Kasumi-1 (cell line): ENCODE measurements at regions not wholly inside any gene's neighbourhood (a gene's known extent, or its start where the extent isn't known, plus 50 kb on each side); places are given as distances from the start of the nearest gene placed in this dataset.
A peak's percentile ranks its signal among the peaks of the same experiment; 100 is the strongest.
"Not testable (repeated sequence)": the region's sequence is repeated elsewhere in the genome, so short reads cannot be mapped to it uniquely, and the experiment has no call there.

Experiments
- DNase-seq, 2 experiments: peaks; one replicate each; lab custom pipeline; 2025; lab: John Stamatoyannopoulos, UW

DNA sequence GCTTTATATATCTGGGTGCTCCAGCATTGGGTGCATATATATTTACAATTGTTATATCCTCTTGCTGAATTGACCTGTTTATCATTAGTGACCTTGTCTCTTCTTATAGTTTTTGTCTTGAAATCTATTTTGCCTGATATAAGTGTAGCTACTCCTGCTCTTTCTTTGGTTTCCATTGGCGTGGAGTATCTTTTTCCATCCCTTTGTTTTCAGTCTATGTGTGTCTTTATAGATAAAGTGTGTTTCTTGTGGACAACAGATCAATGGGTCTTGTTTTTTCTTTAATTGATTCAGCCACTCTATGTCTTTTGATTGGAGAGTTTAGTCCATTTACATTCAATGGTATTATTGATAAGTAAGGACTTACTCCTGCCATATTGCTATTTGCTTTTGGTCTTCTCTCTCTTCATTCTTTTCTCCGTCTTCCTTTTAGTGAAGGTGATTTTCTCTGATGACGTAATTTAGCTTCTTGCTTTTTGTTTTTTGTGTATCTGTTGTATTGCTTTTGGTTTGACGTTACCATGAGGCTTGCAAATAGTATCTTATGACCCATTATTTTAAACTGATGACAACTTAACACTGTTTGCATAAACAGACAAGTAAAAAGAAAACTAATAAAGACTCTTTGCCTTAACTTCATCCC is 347.6 kb downstream of the TMEM121 start:
- no peak for DNase-seq

DNA sequence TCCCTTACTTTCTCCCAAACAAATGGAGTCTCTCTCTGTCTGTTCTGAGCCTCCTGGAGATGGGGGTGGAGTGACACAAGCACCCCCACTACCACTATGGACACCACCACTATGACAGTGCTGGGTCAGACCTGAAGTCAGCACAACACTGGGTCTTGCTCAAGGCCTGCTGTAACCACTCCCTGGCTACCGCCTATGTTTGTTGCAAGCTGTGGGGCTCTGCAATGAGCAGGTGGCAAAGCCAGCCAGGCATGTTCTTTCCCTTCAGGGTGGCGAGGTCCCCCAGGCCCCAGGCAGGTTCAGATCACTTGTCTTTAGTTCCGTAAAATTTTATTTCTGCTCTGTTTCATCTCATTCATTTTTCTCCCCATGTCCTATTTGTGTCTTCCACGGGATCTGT is 349.8 kb downstream of the TMEM121 start:
- no peak for DNase-seq

DNA sequence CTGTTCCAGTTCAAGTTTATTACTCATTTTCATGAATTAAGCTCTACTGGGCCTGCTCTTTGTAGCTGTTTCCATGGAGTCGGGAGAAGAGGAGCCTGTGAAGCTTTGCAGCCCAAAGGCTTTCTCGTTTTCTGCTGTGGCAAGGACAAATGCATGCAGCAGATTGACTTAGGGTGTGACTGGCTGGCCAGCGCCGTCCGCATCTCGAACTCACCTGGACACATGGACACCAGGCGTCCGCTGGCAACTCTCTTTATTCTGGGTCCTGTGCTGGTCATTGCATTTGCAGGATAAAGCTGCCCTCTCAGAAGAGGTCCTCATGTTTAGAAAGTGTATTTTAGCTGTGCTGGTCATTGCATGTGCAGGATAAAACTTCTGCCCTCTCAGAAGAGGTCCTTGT is 350.4 kb downstream of the TMEM121 start:
- DNase-seq, result no peak

DNA sequence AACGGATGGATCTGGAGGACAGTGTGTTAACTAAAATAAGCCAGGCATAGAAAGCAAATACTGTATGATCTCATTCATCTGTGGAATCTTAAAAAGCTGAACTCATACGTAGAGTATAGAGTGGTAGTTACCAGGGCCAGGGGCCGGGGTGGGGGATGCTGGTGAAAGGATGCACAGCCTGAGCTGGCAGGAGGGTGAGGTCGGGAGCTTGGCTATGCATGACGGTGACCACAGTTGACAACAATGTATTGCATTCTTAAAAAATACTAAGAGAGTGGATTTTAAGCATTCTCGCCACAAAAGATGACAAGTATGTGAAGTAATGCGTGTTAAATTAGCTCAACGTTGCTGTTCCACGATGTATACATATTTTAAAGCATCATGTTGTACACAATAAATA is 351.3 kb downstream of the TMEM121 start:
- DNase-seq, result no peak

DNA sequence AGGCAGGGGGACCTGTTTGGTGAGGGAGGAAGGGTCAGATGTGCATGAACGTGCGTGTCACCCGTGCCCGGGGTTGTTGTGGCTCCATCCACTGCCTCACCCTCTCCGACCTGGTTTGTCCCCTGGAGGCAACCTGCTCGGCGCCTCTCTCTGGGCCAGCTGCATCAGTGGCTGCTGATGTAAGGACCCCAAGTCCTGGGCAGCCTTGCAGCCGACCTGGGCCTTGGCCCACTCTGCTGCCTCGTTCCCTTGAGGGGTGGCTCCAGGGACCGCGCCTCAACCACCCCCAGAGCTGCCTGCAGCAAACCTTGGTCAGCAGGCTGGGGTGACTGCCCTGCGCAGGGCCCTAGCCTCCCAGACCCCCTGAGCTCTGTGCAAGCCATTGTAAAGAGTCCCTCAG is 351.7 kb downstream of the TMEM121 start:
- DNase-seq, result no peak

DNA sequence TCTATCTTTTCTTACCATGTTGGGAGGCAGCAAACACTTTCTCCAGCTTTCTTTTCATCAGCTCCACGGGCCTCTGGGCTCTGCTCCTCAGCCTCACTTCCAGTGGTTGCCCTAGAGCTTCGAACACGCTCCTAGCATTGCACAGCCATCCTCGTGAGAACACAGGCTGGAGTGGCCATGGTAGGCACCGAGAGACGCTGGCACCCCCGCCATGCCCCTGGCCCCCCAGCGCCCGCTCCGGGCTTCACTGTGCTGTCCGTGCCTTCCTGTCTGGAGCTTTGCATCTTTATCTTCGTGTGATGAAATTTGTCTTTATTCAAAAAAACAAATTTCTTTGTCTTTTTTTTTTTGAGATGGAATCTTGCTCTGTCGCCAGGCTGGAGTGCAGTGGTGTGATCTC is 352.2 kb downstream of the TMEM121 start:
- DNase-seq, result no peak

DNA sequence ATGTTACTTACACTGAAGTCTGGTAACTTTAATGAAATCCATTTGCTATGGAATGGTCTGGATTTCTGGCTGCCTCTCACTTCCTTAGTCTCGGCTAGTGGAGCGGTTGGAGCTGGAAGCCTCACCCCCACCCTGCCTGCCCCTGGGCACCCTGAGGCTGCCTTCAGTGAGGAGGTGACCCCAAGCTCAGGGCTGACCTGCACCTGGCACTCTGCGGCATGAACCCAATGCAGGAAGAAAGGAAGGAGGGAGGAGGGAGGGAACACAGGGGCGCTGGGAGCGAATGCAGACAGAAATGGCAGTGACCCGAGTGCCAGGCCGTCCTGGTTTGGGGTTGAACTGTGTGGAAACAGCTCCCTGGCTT is 353.1 kb downstream of the TMEM121 start:
- peak; percentile 4 to 47 for DNase-seq

DNA sequence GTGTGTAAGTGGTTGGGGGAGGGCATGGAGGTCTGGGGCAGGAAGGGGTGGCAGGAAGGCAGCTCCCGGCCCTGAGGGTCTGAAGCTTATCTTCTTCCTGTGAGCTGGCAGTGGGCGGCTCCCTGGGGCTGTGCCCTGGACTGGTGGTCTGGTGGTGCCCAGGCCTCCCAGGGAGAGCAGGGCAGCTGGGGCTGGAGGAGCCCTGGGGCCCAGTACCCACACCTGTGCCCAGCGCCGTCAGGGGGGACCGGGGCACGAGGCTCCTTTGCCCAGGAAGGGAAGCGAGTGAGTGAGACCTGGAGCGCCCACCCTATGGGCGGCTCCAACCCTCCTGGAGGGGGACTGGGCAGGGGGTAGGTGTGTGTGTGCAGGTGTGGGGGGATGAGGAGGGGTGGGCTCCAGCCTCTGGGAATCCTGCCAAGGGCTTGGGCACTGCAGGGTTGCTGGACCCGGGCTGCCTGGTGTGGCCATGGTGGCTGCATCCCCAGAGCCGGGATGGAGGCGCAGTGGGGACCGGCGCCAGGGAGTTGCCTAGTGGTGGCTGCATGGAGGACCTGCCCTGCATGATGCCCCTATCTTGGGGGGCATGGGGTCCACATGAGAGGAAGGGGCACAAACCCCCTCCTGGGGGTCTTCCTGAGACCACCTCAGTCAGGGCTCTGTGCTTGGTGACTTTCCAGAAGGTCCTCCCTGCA is 353.6 kb downstream of the TMEM121 start:
- DNase-seq, result peak in 1 of 2 experiments; percentile 50

DNA sequence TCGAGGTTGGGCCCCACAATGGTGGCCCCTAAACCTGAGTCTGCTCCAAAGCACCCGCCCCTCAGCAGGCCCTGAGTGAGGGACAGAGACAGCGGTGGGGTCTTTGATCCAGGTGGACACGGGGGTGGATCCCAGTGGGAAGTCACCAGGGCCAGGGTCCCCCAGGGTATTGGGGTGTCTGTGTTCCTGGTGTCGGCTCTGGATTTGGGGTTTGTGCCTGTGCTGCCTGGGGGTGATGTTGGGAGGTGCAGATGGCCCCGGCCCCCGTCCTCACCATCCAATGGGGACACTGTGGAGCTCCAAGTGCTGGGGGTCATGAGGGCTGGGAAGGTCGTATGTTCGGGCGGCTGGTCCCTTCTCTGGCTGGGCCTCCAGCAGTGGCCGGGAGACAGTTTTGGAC is 354.2 kb downstream of the TMEM121 start:
- DNase-seq, result no peak

DNA sequence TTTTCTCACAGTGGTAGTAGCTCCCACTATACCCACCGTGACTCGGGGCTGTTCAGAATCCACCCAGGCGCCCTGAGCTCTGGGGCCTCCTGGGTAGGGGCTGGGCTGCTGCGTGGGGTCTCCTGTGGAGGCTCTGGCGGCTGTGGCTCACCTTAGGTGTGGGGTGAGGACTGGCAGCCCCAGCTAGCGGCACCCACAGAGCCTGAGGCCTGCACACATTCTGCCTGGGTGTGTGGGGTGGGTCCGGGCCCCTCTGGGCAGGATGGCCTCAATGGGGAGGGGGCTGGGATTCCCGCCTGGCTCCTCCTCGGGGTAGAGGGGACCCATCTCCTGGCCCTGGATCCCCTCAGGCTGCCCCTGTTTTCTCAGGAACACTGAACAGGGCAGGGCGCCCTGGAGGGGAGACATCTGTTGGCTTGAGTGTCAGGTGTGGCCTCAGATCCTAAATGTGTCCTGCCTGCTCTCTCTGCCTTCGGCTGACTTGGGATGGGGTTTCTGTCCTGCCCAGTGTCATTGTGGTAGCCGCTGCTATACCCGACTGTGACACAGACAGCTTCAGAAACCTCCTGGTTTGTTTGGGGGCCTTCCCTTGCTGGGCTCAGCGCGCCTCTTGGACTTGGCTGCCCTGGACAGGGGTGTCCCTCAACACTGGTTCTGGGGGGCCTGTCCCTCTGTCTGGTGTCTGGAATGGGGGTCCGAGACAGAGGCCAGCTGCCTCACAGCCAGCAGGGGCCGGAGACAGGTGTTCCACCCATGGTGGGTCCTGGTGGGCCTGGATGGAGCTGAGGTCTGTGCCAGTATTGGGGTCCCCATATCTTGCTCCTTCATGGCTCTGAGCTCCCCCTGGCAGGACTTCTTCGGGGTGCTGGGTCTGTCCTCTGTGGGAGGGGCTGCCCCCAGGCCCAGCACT is 354.9 kb downstream of the TMEM121 start:
- no peak for DNase-seq

DNA sequence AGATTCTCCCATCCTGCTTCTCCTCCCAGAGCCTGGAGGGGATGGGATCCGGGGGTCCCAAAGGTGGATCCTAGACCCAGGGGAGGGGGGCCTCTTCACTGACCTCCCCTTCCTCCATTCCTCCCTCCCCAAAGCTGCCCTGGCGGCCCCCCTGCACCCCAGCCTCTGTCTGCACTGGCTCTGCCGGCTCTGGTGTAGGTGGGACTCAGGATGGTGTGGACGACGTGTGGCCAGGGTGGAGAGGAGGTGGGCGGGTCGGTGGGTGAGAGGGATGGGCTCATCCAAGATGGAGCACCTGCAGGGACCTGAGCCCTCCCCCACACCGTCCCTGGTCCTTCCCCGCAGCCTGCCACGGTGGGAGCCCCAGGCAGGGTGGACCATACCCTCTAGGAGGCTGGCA is 355.6 kb downstream of the TMEM121 start:
- DNase-seq, result not testable (repeated sequence)

DNA sequence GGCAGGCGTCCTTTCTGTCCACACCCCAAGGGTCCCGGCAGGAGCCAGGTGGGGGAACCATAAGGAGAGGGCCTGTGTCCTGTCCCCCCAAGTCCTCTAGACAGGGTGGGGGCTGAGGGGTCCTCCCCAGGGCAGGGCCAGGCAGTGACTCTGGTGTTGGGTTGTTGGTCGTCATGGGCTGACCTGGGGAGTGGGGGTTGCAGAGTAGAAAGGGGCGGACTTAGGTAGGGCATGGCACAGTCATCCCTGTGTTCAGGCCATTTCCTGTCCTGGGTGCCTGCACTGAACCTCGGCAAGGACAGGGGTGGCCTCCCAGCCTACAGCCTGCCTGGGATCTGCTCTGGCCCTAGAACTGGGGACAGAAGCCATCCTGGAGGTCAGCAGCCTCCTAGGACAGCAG is 356.2 kb downstream of the TMEM121 start:
- DNase-seq, result no peak

DNA sequence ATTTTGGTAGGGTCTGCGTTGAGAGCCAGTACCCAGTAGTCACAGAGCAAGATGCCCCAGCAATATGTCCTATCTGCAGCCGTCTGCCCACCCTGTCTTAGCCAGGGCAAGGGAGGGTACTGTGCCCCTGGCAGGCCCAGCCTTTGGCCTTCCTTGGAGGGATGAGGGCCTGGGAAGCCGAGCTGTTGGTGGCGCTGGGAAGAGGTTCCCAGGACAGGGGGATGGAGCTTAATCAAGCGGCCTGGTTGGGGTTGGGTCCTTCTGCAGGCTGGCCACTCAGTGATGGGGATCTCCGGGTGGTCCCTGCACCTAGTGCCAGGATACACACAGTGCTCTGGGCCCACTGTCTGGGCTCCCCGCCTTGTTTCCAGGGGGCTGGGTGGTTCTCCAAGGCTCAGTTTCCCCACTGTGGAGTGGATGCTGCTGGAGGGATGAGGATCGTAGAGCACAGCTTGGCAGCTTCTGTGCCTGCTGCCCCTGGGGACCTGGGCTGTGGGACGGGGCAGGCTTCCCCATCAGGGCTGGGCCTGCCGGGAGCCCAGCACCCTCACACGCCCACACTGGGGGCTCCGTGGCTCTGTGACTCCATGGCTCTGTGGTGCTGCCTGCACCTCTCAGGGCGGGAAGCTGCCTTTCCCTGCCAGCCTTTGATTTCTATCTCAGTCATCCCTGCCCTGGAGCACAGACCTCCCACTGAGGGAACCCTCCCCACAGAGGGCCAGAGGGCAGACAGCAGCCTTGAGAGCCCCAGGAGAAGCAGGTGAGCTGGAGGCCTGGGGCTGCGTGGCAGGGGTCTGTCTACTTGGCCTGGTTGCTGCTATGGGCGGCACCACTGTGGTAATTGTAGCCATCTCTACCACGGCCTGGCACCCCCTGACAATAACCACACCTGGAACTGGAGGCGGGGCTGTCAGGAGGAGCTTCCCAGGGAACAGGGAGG is 357.0 kb downstream of the TMEM121 start:
- DNase-seq, result no peak

DNA sequence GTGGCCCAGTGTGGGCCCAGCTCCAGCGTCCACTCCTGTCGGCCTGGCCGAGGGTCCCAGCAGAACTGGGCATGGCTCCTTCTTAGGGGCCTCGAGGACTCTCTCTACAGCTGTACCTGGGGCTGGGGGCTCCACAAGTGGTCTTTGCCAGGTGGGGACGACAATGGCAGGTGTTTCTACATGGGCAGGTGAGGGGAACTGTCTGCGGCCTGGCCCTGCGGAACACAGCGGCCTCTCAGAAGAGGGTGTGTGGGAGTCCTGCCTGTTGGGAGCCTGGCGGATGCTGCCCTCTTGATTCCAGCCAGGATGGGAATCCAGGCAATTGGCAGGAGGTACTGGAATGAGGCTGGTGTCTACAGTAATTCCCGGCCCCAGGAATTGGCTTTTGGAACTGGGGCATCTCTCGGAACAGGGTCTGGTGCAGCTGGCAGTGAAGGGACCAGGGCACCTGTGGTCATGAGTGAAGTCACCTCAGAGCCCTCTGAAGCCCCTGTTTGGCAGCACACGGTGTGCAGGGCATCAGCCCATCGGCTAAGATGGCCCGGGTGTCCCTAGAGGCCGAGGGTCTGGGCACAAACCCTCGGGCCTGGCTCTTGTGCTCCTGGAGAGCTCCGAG is 357.9 kb downstream of the TMEM121 start:
- DNase-seq, result not testable (repeated sequence)

DNA sequence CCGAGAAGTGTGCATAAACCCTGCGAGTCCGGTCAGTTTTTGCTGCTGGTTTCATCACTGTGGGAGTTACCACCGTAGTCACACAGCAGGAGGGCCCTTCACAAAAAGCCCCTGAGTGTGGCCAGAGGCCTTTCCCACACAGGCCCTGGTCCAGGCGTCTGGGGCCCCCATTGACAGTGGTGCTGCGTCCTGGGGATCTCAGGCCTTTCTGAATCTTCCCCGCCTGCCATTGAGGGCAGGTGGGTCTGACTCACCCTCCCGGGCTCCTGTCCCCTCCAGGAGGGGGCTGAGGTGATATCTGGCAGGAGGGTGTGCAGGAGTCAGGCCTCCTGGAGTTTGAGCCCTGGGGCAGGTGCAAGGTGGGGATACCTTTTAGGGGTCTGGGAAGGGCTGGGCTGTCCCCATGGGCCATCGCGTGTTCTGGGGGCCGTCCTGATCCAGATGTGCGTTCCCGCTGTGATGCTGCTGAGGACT is 358.5 kb downstream of the TMEM121 start:
- no peak for DNase-seq

DNA sequence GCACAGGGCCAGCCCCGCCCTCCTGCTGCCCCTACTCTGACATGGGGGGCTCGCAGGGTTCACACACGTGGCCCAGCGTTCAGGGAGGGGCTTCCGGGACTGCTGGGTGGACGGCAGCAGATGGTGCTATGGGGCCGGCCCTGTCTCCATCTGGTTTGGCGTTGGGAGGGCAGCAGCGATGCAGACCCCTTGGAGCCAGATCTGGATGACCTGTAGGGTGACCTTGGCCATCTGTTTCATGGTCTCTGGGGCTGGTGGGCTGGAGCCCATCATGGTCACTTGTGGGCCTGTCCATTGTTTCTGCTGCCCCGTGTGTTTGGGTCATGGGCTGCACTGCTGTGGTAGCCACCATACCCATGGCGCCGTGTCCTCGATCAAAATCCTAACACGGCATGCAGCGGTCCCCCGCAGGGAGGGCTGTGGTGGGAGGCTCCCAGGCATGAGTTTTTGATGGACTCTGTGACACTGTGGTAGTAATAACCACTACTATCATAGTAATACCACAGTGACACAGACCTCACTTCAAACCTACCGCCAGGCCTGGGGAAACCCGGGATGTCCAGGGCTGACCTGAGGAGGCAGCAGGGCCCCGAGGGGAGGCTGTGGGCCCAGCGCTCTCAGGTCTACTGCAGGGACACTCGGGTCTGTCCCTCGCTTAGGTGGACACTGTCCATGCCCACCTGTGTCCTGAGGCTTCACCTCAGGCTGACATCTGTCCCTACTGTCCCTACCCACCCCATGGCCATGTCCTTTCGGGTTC is 359.4 kb downstream of the TMEM121 start:
- DNase-seq, result no peak

DNA sequence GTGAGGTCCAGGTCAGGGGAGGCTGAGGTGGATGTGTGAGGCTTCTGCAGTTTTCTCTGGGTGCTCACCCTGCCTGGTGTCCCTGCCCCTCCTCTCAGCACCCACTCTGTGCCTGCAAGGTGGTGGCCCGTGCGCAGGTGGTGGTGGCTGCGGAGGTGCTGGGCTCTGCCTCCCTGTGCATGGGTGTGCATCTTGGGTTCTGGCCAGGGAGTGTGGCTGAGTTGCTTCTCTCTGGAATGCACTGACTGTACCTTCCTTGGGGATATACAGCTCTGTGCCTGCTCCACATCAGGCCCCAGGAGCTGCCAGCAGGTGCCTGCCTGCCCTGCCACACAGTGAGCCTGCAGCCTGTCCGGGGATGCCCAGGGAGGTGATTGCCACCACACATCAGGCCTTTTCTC is 360.4 kb downstream of the TMEM121 start:
- DNase-seq, result not testable (repeated sequence)

DNA sequence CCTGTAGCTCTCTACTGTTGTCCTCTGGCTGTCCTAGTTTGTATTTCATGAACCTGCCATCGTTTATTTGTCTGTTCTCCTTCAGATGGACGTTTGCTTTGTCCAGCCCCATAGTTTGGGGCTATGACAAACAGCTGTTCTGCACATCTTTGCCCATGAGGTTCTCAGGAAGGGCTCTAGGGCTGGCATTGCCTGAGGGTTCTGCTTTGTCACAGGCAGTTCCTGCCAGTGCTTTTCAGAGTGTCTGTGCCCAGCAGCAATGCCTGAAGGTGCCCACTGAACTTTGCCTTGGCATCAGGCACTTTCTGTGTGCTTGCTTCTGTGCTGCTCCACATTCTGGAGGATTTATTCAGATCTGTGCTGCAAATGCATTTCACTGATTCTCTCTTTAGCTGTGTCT is 361.3 kb downstream of the TMEM121 start:
- no peak for DNase-seq

DNA sequence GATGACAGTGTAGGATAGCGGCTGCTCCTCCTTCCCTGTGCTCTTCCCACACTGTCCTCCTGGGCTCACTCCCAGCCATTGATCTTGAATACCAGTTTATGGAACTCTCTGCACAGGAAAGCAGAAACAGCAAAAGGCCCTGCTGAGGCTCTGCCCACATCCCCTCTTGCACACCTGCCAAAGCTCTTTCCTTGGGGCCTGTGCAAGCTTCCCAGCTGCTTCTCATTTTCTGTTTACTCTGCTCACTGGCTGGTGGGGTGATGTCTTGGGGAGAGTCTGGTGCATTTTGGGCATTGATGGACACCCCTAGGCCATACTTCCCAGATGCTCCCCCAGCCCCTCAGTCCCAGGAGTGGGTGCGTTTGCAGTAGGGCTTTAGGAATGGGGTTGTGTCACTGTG is 361.8 kb downstream of the TMEM121 start:
- peak in 1 of 2 experiments; percentile 8 for DNase-seq
